ENCODE measurements at regions not wholly inside any gene's neighbourhood (a gene's known extent, or its start where the extent isn't known, plus 50 kb on each side); places are given as distances from the start of the nearest gene placed in this dataset.
"Not testable (repeated sequence)": the region's sequence is repeated elsewhere in the genome, so short reads cannot be mapped to it uniquely, and the experiment has no call there.

GRCh38 chr7:142436601-142437000 lies 178.7 kb upstream of the PRSS58 start:
- no peak for DNase-seq

- not testable (repeated sequence) for DNase-seq
These were observed 177.7 kb upstream of the PRSS58 start for GRCh38 chr7:142435606-142436005.

GRCh38 chr7:142434666-142435167 lies 176.9 kb upstream of the PRSS58 start:
- DNase-seq, result no peak

- DNase-seq, result not testable (repeated sequence)
These were observed 176.3 kb upstream of the PRSS58 start for GRCh38 chr7:142434133-142434532.

- DNase-seq, result no peak
These were observed 174.5 kb upstream of the PRSS58 start for GRCh38 chr7:142432377-142432776.

GRCh38 chr7:142431491-142431890 lies 173.6 kb upstream of the PRSS58 start:
- no peak for DNase-seq

GRCh38 chr7:142428094-142428493 lies 170.2 kb upstream of the PRSS58 start:
- DNase-seq, result no peak

GRCh38 chr7:142425281-142425680 lies 167.4 kb upstream of the PRSS58 start:
- no peak for DNase-seq

- no peak for DNase-seq
These were observed 164.8 kb upstream of the PRSS58 start for GRCh38 chr7:142422621-142423020.

GRCh38 chr7:142420554-142421362 lies 162.9 kb upstream of the PRSS58 start:
- peak; percentile 47 for DNase-seq

GRCh38 chr7:142418326-142418725 lies 160.5 kb upstream of the PRSS58 start:
- DNase-seq, result no peak

- no peak for DNase-seq
These were observed 157.1 kb upstream of the PRSS58 start for GRCh38 chr7:142414915-142415314.

GRCh38 chr7:142414135-142414534 lies 156.3 kb upstream of the PRSS58 start:
- DNase-seq, result no peak

GRCh38 chr7:142413280-142414000 lies 155.6 kb upstream of the PRSS58 start:
- no peak for DNase-seq

- DNase-seq, result peak; percentile 74
These were observed 154.8 kb upstream of the PRSS58 start for GRCh38 chr7:142412551-142413193.

GRCh38 chr7:142409471-142409870 lies 151.6 kb upstream of the PRSS58 start:
- no peak for DNase-seq

GRCh38 chr7:142408794-142409193 lies 150.9 kb upstream of the PRSS58 start:
- DNase-seq, result no peak

- no peak for DNase-seq
These were observed 150.2 kb upstream of the PRSS58 start for GRCh38 chr7:142407939-142408570.

- no peak for DNase-seq
These were observed 147.4 kb upstream of the PRSS58 start for GRCh38 chr7:142405122-142405765.

GRCh38 chr7:142401951-142402350 lies 144.1 kb upstream of the PRSS58 start:
- DNase-seq, result no peak

GRCh38 chr7:142400042-142400533 lies 142.2 kb upstream of the PRSS58 start:
- no peak for DNase-seq
